GM18858 (cell line): ENCODE measurements at regions not wholly inside any gene's neighbourhood (a gene's known extent, or its start where the extent isn't known, plus 50 kb on each side); places are given as distances from the start of the nearest gene placed in this dataset.
A peak's percentile ranks its signal among the peaks of the same experiment; 100 is the strongest.
"Not testable (repeated sequence)": the region's sequence is repeated elsewhere in the genome, so short reads cannot be mapped to it uniquely, and the experiment has no call there.

Experiments
- ATAC-seq: cut with Tn5 transposase; IDR thresholded peaks from one replicate; pipeline ENCODE4 v1.9.1; 2021; ENCODE audit not compliant: unreplicated experiment

GRCh38 chr10:65365878-65366277, 1560.0 kb upstream of the LRRTM3 start:
- ATAC-seq: no peak

GRCh38 chr10:65367706-65368105, 1558.1 kb upstream of the LRRTM3 start:
- ATAC-seq: no peak

GRCh38 chr10:65375528-65375927, 1550.3 kb upstream of the LRRTM3 start:
- no peak for ATAC-seq

GRCh38 chr10:65377687-65378086, 1548.1 kb upstream of the LRRTM3 start:
- ATAC-seq: no peak

- no peak for ATAC-seq
Measured at GRCh38 chr10:65394502-65395297, 1531.1 kb upstream of the LRRTM3 start.

GRCh38 chr10:65395631-65396030, 1530.2 kb upstream of the LRRTM3 start:
- ATAC-seq: no peak

- ATAC-seq: no peak
Measured at GRCh38 chr10:65396997-65397396, 1528.8 kb upstream of the LRRTM3 start.

- ATAC-seq: no peak
Measured at GRCh38 chr10:65408401-65408800, 1517.4 kb upstream of the LRRTM3 start.

- ATAC-seq: no peak
Measured at GRCh38 chr10:65413001-65413400, 1512.8 kb upstream of the LRRTM3 start.

GRCh38 chr10:65415318-65415717, 1510.5 kb upstream of the LRRTM3 start:
- ATAC-seq: no peak

GRCh38 chr10:65416094-65416493, 1509.7 kb upstream of the LRRTM3 start:
- ATAC-seq: no peak

- ATAC-seq: no peak
Measured at GRCh38 chr10:65419629-65420028, 1506.2 kb upstream of the LRRTM3 start.

GRCh38 chr10:65423043-65423442, 1502.8 kb upstream of the LRRTM3 start:
- no peak for ATAC-seq

GRCh38 chr10:65429381-65429780, 1496.5 kb upstream of the LRRTM3 start:
- not testable (repeated sequence) for ATAC-seq

GRCh38 chr10:65430979-65431378, 1494.9 kb upstream of the LRRTM3 start:
- no peak for ATAC-seq

- no peak for ATAC-seq
Measured at GRCh38 chr10:65470986-65471385, 1454.8 kb upstream of the LRRTM3 start.

- ATAC-seq: no peak
Measured at GRCh38 chr10:65482848-65483247, 1443.0 kb upstream of the LRRTM3 start.

GRCh38 chr10:65491799-65492198, 1434.0 kb upstream of the LRRTM3 start:
- ATAC-seq: no peak

GRCh38 chr10:65496541-65496940, 1429.3 kb upstream of the LRRTM3 start:
- ATAC-seq: no peak

- ATAC-seq: no peak
Measured at GRCh38 chr10:65497837-65498236, 1428.0 kb upstream of the LRRTM3 start.

- ATAC-seq: no peak
Measured at GRCh38 chr10:65500716-65501115, 1425.1 kb upstream of the LRRTM3 start.

- ATAC-seq: peak; percentile 81
Measured at GRCh38 chr10:65501259-65501658, 1424.6 kb upstream of the LRRTM3 start.

- ATAC-seq: no peak
Measured at GRCh38 chr10:65518379-65518778, 1407.5 kb upstream of the LRRTM3 start.
